ENCODE measurements at regions not wholly inside any gene's neighbourhood (a gene's known extent, or its start where the extent isn't known, plus 50 kb on each side); places are given as distances from the start of the nearest gene placed in this dataset.
A peak's percentile ranks its signal among the peaks of the same experiment; 100 is the strongest.

DNA sequence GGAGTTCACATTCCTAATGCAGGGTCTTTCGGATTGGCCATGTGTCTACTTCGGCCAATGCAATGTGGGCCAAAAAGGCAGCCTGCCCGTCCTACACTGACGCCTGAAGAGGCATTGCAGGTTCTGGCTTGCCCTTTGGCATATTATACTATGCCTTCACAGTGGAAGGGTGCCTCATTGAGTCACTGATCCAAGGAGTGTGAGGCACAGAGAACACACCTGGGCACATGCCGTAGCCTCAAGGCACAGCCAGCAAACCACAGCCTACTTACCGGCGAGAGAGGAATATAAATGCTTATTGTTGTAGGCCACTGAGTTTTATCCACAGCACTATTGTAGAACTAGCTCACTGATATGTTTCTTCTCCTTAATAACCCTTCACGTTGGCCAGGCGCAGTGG, 409.6 kb downstream of the GADD45G start:
- peak in 1 of 2 experiments; percentile 5 for DNase-seq

DNA sequence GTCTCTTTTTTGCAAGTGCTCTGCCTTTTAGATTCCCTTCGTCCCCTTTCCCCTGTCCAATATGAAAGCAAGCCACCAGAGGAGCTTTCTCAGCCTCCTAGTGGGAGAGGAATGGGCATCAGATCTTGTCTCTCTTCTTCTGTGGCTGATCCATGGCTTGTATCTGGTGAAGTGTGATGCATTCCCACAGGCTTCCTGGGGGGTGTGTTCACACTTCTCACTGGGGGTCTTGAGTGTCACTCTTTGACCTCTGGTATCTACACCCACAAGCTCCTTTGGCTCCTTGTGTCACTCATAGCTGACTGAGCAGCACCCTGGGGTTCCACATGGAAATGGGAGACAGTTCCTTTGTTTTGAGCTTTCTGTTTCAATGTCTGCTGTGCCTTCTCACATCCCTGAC, 411.5 kb downstream of the GADD45G start:
- no peak for DNase-seq

- no peak for DNase-seq
Measured at GRCh38 chr9:90017679-90018078, 412.9 kb downstream of the GADD45G start.

DNA sequence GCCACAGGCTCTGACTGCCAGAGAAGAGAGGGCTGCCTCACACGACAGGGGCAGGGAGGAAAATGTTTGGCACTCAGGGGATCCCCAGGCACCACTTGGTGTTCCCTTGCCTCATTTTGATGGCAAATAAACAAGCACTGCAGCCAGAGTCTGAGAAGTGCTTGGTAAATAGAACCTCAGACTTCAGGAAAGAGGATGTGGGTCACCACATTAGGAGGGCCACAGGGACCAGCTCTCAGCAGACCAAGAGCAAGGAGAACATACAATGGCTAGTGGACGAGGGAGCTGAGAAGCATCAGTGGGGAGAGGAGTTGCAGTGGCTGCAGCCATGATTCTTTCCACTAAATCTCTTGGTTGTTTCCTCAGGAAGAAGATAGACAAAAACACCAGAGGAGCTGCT, 413.9 kb downstream of the GADD45G start:
- DNase-seq, result no peak

- no peak for DNase-seq
Measured at GRCh38 chr9:90019626-90020025, 414.8 kb downstream of the GADD45G start.

- DNase-seq, result no peak
Measured at GRCh38 chr9:90020276-90020871, 415.6 kb downstream of the GADD45G start.

DNA sequence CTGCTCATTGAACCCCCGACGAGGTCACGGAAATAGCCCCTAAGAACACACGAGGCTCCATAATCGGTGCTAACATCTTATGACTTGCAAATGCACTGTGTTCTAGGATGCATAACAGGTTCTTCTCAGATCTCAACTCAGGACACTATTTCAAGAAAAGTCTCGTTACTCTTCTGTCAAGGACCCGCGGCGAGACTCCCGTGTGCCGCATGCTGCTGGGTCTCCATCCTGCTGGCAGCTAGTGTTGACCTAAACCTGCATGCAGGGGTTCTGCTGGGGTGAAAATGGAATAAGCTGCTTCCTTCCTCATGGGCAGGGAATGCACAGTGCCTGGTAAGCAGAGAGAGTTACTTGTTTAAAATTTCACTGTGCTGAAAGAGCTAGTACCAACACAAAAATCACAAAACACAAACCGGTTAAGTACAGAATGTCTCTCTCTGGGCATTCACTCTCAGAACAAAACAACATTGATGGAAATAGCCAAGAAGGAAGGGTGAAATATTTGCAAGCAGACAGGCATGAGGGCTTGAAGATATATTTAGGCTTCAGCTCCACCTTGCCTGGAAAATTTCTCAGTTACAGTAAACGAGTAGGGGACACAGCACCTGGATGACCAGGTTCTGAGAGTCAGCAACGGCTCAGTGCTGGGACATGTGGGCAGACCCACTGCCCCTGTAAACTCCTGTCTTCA, 416.5 kb downstream of the GADD45G start:
- DNase-seq, result no peak

- DNase-seq, result no peak
Measured at GRCh38 chr9:90022474-90022873, 417.7 kb downstream of the GADD45G start.

- no peak for DNase-seq
Measured at GRCh38 chr9:90023861-90024260, 419.0 kb downstream of the GADD45G start.

- DNase-seq, result no peak
Measured at GRCh38 chr9:90024409-90024808, 419.6 kb downstream of the GADD45G start.

- no peak for DNase-seq
Measured at GRCh38 chr9:90024823-90025222, 420.0 kb downstream of the GADD45G start.

DNA sequence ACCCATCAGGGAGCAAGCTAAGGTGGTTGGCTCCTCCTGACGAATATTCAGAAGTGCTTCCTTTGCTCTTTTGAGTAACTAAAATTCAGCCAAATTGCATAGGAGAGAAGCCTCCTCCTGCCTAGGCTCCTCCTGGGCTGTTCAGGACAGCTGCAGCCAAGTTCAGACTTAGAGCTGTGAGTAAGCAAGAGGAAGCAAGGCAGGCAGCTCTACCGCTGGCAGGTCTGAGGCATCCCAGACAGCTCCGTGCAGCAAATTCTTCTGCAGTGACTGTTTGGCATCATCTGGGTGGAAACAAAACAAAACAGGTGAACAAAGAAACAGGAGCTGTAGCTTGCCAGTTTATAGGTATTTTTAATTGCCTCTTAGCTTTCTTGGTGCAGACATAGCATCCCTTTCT, 421.0 kb downstream of the GADD45G start:
- DNase-seq, result no peak

- no peak for DNase-seq
Measured at GRCh38 chr9:90027296-90027790, 422.5 kb downstream of the GADD45G start.

DNA sequence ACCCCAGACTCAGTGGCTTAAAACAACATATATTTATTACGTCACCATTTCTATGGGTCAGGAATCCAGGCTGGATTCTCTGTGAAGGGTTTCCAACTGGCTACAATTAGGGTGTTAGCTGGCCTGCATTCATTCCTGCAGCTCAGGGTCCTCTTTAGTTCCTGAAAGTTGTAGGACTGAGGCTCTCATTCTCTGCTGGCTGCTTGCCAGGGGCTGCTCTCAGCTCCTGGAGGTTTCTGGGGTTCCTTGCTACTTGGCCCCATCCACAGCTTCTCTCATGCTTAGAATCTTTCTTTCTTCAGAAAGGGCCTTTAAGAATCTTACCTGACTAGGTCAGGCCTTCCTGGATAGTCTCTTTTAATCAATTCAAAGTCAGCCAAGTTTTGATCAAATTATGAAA, 424.6 kb downstream of the GADD45G start:
- no peak for DNase-seq

DNA sequence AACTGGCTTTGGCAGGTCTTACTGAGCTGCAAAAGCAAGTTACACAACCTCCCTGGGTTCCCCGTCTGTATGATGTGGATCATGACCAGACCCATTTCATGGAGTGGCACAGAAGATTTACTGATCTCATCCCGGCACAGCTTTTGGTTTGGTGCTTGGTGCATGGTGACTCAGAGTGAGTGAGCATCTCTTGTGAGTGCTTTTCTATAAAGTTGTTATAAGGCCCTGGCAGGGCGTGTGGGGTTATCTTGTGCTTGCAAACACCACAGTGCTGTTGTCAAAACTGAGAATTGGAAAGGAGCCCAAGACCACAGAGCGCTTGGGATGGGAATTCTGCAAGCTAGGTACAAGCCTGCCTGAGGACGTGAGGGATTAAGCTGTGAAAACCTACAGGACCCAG, 425.2 kb downstream of the GADD45G start:
- no peak for DNase-seq

- DNase-seq, result no peak
Measured at GRCh38 chr9:90032296-90033027, 427.6 kb downstream of the GADD45G start.

- DNase-seq, result no peak
Measured at GRCh38 chr9:90033028-90033650, 428.3 kb downstream of the GADD45G start.

DNA sequence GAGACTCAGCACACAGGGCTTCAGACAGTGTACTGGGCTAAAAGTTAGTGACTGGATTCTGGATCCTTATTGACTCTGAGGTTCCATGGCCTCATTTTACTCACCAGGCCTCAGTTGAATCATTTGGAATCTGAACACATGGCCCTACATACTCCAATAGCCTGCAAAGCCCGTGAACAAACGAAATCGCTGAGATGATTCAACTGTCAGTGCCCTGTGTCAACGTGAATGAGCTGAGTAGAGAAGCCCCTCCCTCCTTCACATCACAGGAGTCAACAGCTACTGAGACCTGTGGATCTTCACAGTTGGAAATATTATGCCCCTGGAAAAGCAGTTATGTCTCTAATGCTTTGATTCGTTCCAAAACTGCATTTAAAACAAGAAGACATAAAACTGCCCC, 429.3 kb downstream of the GADD45G start:
- no peak for DNase-seq

DNA sequence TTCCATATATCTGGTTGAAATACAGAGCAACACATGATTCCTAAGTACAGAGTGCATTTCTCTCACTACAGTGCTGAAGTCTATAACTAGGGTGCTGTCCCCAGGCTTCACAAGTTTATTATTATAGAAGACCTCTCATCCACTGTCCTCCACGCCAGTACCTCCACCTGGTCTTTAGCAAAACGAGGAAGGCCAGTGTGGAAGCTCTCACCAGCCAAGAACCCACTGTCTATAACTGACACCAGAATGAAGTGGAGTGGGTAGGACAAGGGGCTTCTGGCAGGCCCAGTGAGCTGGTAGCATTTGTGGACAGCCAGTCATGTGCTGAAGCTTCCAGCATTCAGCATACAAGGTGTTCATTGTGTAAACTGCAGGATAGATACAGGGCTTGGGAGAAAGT, 430.7 kb downstream of the GADD45G start:
- no peak for DNase-seq

DNA sequence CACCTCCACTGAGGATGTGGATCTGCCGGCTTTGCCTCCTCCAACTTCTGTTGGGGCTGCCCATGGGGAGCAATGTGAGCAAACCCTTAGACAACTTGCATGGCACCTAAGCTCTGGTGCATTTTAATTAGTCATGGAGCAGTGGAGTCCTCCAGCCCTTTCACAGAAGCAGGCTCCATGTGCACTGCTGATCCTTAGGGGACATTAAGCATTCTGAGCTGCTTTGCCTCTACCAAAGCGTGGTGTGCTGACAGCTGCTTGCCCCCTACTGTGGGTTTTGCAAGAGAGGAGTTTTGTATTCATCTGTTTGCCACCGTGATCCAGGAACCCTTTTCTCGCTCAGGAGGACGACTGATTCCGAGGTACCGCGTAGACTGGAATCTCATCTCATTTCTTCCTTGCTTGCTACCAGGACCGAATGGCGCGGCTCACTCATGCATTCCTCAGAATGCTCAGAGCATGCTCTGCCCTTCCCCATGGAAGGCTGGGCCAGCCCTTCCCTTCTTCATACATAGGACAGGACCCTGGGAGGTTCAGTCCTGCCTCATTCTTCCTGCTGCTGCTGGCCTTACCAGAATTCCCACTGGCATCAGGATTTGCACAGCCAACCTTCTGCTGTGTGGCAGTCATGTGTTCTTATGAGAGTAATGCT, 432.5 kb downstream of the GADD45G start:
- no peak for DNase-seq

DNA sequence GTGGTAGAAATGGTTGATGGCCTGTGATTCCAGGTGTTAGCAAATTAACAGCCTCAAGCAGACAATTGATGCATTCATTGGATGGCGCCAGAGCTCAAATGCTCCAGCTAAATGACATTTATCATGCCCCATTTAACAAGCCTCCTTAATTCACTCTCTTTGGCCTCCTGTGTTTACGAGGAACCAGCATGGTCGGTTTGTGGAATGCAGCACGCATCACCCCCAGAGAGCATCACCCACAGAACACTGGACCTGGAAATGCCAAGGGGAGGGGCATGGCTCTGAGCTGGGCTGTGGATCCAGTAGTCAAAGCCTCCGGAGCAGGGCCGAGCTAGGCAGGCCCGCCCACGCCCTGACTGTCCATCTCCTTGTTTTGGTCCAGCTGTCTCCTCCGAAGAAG, 434.0 kb downstream of the GADD45G start:
- peak; percentile 79 to 80 for DNase-seq

DNA sequence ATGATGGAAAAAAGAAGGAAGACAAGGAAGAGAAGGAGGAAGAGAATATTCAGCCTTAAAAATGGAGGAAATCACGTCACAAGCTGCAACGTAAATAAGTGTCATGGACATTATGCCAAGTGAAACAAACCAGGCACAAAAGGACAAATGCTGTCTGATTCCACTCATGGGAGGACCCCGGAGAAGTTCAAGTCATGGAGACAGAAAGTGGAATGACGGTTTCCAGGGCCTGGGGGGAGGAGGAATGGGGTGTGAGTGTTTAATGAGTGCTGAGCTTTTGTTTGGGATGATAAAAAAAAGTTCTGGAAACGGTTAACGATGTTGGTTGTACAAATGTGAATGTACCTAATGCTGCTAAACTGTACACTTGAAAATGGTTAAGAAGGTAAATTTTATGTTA, 439.5 kb downstream of the GADD45G start:
- no peak for DNase-seq

DNA sequence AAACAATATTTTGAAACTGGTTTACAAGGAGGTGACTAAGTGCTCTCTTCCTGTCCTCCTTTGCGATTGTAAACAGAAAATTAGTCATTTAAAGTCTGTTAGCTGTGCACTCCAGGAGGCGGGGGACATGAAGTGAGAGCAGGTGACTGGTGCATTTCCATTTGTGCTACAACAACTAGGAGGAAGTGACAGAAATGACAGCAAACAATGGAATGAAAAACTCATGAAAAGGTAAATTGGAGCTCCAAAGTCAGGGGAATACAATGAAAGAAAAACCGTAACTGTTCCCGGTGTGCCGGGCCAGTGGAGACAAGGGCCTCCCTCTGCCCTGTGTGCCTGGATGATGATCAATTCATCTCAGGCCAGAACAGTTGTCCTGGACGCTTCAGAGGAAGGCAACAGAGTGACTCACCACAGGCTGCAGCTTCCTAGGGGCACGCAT, 439.9 kb downstream of the GADD45G start:
- DNase-seq, result no peak
